ENCODE measurements at regions not wholly inside any gene's neighbourhood (a gene's known extent, or its start where the extent isn't known, plus 50 kb on each side); places are given as distances from the start of the nearest gene placed in this dataset.

DNA sequence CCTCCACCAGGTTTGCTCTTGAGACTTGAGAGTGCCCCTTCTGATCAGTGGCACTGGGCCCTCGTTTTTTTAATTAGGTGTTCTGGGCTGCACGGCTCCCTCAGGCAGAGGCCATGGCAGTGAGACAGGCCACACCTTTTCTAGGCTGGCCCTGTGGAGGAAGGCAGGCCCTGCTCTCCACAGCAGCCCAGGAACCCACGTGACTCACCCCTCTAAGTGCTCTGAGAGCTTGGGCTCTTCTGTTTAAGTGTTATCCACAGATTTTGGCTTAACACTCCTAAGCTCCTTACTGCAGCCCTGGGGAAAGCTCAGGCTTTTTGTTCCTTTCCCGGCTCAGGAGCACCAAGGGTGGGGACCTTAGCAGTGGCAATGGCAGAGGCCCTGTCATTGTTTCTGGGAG, 463.2 kb upstream of the GBE1 start:
- no peaks in the 10 kb centered on the region for H3K27me3 ChIP-seq (ENCODE audit: insufficient read depth, poor library complexity, severe bottlenecking)
- TF ChIP-seq, protein P1, sequence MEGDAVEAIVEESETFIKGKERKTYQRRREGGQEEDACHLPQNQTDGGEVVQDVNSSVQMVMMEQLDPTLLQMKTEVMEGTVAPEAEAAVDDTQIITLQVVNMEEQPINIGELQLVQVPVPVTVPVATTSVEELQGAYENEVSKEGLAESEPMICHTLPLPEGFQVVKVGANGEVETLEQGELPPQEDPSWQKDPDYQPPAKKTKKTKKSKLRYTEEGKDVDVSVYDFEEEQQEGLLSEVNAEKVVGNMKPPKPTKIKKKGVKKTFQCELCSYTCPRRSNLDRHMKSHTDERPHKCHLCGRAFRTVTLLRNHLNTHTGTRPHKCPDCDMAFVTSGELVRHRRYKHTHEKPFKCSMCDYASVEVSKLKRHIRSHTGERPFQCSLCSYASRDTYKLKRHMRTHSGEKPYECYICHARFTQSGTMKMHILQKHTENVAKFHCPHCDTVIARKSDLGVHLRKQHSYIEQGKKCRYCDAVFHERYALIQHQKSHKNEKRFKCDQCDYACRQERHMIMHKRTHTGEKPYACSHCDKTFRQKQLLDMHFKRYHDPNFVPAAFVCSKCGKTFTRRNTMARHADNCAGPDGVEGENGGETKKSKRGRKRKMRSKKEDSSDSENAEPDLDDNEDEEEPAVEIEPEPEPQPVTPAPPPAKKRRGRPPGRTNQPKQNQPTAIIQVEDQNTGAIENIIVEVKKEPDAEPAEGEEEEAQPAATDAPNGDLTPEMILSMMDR (IDR thresholded peaks at IDR 0.05; ENCODE audit: poor library complexity, severe bottlenecking) = no peak
- no peak overlapping the region for H3K27ac ChIP-seq (ENCODE audit: poor library complexity, severe bottlenecking)
- no peak overlapping the region for H3K4me3 ChIP-seq (ENCODE audit: severe bottlenecking)
- DNase-seq (ENCODE audit: low spot score) (no peak), ATAC-seq (ENCODE audit: low read depth) (no peak)
- no peaks in the 10 kb centered on the region for H3K9me3 ChIP-seq (ENCODE audit: severe bottlenecking)
- no peaks in the 10 kb centered on the region for H3K4me1 ChIP-seq (ENCODE audit: insufficient read depth, poor library complexity, severe bottlenecking)
- H3K36me3 ChIP-seq (ENCODE audit: low read depth) = no peaks in the 10 kb centered on the region

DNA sequence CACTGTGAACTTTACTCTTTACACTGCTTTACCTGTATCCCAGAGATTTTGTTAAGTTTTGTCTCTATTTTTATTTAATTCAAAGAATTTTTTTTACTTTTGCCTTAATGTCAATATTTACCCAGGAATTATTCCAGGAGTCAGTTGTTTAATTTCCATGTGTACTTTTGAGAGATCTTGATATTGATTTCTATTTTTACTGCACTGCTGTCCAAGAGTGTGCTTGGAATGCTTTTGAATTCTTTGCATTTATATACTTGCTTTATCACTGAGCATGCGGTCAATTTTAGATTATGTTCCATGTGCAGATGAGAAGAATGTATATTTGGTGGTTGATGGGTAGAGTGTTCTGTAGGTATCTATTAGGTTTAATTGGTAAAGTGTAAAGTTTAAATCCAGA, 461.0 kb upstream of the GBE1 start:
- H3K27ac ChIP-seq (ENCODE audit: poor library complexity, severe bottlenecking) = no peak overlapping the region

DNA sequence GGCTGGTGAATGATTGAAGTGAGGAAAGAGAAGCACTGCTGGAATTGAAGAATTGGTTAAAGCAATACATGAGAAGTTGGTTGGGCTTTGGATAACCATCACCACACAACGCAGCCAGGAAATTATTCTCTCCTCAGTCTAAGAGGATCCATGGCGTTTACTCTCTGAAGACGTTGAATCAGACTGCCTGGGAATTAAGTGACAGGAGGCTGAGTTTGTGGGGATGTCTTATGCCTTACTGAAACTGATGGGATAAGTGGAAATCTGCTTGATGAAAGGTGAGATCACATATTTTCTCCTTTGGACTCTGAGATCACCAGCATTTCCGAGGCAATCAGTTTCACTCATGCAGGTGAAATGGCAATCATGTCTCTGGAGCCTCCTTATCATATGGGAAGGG, 456.1 kb upstream of the GBE1 start:
- DNase-seq (ENCODE audit: low spot score) (no peak), ATAC-seq (ENCODE audit: low read depth) (no peak)
- Histone ChIP-seq H3K36me3 (ENCODE audit: low read depth) (no peaks in the 10 kb centered on the region), H3K4me3 (ENCODE audit: severe bottlenecking) (no peak overlapping the region), H3K9me3 (ENCODE audit: severe bottlenecking) (no peaks in the 10 kb centered on the region), H3K4me1 (ENCODE audit: insufficient read depth, poor library complexity, severe bottlenecking) (no peaks in the 10 kb centered on the region), H3K27ac (ENCODE audit: poor library complexity, severe bottlenecking) (no peak overlapping the region), H3K27me3 (ENCODE audit: insufficient read depth, poor library complexity, severe bottlenecking) (no peaks in the 10 kb centered on the region)
- TF ChIP-seq, protein P1 (IDR thresholded peaks at IDR 0.05; ENCODE audit: poor library complexity, severe bottlenecking) = no peak

More for the DNA sequence above, 461.0 kb upstream of the GBE1 start:
- Histone ChIP-seq H3K36me3 (ENCODE audit: low read depth) (no peaks in the 10 kb centered on the region), H3K4me1 (ENCODE audit: insufficient read depth, poor library complexity, severe bottlenecking) (no peaks in the 10 kb centered on the region), H3K4me3 (ENCODE audit: severe bottlenecking) (no peak overlapping the region), H3K9me3 (ENCODE audit: severe bottlenecking) (no peaks in the 10 kb centered on the region), H3K27me3 (ENCODE audit: insufficient read depth, poor library complexity, severe bottlenecking) (no peaks in the 10 kb centered on the region)
- TF ChIP-seq, protein P1 (IDR thresholded peaks at IDR 0.05; ENCODE audit: poor library complexity, severe bottlenecking) = no peak
- ATAC-seq (ENCODE audit: low read depth) = no peak
- DNase-seq (ENCODE audit: low spot score) = no peak

DNA sequence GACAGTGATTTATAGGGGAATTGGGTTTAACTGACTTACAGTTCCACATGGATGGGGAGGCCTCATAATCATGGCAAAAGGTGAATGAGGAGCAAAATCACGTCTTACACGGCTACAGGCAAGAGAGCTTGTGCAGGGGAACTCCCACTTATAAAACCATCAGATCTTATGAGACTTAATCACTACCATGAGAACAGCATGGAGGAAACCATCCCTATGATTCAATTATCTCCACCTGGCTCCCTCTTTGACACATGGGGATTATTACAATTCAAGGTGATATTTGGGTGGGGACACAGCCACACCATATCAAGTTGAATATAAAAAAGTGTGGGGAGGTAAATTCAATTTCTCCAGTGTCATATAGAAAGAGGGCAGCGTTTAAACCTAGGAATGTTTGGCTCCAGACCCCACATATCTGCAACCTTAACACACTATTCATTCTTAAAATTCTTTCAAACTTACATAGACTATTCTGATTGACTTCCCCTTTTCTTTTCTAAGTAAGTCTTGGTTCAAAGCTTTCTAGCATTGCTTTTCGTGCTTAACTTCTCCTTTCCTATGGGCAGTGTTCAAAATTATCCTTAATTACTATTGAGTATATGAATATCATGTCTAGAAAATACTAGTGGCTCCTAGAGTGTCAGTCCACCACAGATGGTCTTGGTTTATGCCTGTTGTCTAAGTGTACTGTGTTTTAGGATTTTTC, 446.7 kb upstream of the GBE1 start:
- ATAC-seq (ENCODE audit: low read depth) (no peak), DNase-seq (ENCODE audit: low spot score) (no peak)
- H3K4me1 ChIP-seq (ENCODE audit: insufficient read depth, poor library complexity, severe bottlenecking) = no peaks in the 10 kb centered on the region
- TF ChIP-seq, protein P1 (IDR thresholded peaks at IDR 0.05; ENCODE audit: poor library complexity, severe bottlenecking) = no peak
- no peaks in the 10 kb centered on the region for H3K27me3 ChIP-seq (ENCODE audit: insufficient read depth, poor library complexity, severe bottlenecking)
- H3K4me3 ChIP-seq (ENCODE audit: severe bottlenecking) = no peak overlapping the region
- no peaks in the 10 kb centered on the region for H3K9me3 ChIP-seq (ENCODE audit: severe bottlenecking)
- no peaks in the 10 kb centered on the region for H3K36me3 ChIP-seq (ENCODE audit: low read depth)
- H3K27ac ChIP-seq (ENCODE audit: poor library complexity, severe bottlenecking) = no peak overlapping the region

DNA sequence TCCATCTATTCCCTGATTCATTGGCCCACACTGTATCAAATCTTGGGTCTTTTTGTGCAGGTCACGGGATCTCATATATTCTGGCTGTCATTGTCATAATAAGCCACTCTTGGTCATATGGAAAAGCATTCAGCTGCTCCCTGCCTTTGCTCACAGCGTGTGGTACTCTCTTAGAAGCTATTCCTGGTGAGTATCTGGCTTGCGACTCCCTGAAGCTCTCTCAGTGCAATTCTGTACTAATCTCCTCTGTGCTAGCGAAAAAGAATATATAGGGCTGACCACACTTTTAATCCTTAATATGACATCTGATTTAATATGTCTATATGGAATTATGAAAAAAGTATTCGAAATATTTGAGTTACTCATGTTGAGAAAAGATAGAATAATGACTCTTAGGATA, 440.8 kb upstream of the GBE1 start:
- ATAC-seq (ENCODE audit: low read depth) (no peak), DNase-seq (ENCODE audit: low spot score) (no peak)
- no peaks in the 10 kb centered on the region for H3K9me3 ChIP-seq (ENCODE audit: severe bottlenecking)
- TF ChIP-seq, protein P1 (IDR thresholded peaks at IDR 0.05; ENCODE audit: poor library complexity, severe bottlenecking) = no peak
- no peak overlapping the region for H3K27ac ChIP-seq (ENCODE audit: poor library complexity, severe bottlenecking)
- no peaks in the 10 kb centered on the region for H3K36me3 ChIP-seq (ENCODE audit: low read depth)
- no peaks in the 10 kb centered on the region for H3K4me1 ChIP-seq (ENCODE audit: insufficient read depth, poor library complexity, severe bottlenecking)
- no peak overlapping the region for H3K4me3 ChIP-seq (ENCODE audit: severe bottlenecking)
- no peaks in the 10 kb centered on the region for H3K27me3 ChIP-seq (ENCODE audit: insufficient read depth, poor library complexity, severe bottlenecking)
